SK-N-MC (cell line): ENCODE measurements at regions not wholly inside any gene's neighbourhood (a gene's known extent, or its start where the extent isn't known, plus 50 kb on each side); places are given as distances from the start of the nearest gene placed in this dataset.

ENCODE experiments used
- EZH2 ChIP-seq: fragments of 200-600 bp; sonication (generic); IDR thresholded peaks from one replicate; pipeline ENCODE4 v1.6.1; 2017; ENCODE audit warnings: antibody characterized with exemption
- FOXP2 ChIP-seq: optimal IDR thresholded peaks from 2 replicates; pipeline ENCODE3; 2011; ENCODE audit warnings: mild to moderate bottlenecking, moderate library complexity; ENCODE audit not compliant: insufficient read depth; ENCODE audit errors: extremely low read length, control extremely low read depth
- POLR2AphosphoS5 ChIP-seq: IDR thresholded peaks from 2 replicates; pipeline ENCODE4 v1.6.1; 2012; ENCODE audit warnings: mild to moderate bottlenecking, low read depth, low read length, borderline replicate concordance

GRCh38 chr20:24363031-24363430, 106.4 kb upstream of the SYNDIG1 start:
- TF ChIP-seq EZH2 (no peak), POLR2AphosphoS5 (no peak), FOXP2 (no peak)
